DND-41 (cell line): ENCODE measurements at regions not wholly inside any gene's neighbourhood (a gene's known extent, or its start where the extent isn't known, plus 50 kb on each side); places are given as distances from the start of the nearest gene placed in this dataset.

ENCODE experiments used
- EZH2 ChIP-seq: IDR thresholded peaks from 3 replicates; pipeline ENCODE4 v1.6.1; 2012; ENCODE audit warnings: borderline replicate concordance, low read depth, mild to moderate bottlenecking, moderate library complexity, low read length, inconsistent platforms; ENCODE audit not compliant: severe bottlenecking
- TF ChIP-seq, protein P1 (sequence below): IDR thresholded peaks from 2 replicates; pipeline ENCODE4 v1.5.1; 2012; ENCODE audit warnings: borderline replicate concordance, low read length, moderate library complexity, mild to moderate bottlenecking; ENCODE audit not compliant: poor library complexity, severe bottlenecking; ENCODE audit errors: extremely low read depth

DNA sequence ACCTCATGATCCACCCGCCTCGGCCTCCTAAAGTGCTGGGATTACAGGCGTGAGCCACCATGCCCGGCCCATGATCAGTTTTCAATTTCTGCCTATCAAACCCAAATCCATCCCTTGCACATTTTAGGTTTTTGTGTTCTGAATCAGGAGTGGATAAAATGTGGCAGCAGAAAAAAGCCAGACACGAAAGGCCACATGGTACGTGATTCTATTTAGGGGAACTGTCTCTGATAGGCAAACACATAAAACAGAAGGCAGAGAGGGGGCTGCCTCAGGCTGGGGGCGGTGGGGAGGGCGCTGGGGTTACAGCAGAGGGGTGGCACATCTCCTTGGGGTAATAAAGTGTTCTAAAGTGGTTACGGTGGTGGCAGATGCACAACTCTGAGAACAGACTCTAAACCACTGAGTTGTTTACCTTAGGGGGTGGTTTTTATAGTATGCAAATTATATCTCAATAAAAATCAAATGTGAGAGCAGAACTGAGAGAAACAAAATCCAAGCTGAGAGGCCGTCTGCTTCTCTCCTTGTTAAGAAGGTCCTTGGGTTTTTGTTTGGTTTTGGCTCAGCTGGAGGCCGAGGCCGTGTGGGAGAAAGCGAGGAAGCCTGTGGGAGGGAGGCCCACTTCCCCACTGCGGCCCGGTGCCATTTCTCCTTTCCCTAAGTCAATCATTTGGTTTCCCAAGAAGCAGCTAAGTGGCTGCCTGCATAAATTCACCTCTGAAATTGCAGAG, 78.0 kb downstream of the SOWAHC start:
- TF ChIP-seq, protein P1, sequence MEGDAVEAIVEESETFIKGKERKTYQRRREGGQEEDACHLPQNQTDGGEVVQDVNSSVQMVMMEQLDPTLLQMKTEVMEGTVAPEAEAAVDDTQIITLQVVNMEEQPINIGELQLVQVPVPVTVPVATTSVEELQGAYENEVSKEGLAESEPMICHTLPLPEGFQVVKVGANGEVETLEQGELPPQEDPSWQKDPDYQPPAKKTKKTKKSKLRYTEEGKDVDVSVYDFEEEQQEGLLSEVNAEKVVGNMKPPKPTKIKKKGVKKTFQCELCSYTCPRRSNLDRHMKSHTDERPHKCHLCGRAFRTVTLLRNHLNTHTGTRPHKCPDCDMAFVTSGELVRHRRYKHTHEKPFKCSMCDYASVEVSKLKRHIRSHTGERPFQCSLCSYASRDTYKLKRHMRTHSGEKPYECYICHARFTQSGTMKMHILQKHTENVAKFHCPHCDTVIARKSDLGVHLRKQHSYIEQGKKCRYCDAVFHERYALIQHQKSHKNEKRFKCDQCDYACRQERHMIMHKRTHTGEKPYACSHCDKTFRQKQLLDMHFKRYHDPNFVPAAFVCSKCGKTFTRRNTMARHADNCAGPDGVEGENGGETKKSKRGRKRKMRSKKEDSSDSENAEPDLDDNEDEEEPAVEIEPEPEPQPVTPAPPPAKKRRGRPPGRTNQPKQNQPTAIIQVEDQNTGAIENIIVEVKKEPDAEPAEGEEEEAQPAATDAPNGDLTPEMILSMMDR = no peak
- TF ChIP-seq EZH2 = no peak
